BJ (cell line): ENCODE measurements at regions not wholly inside any gene's neighbourhood (a gene's known extent, or its start where the extent isn't known, plus 50 kb on each side); places are given as distances from the start of the nearest gene placed in this dataset.

Experiments
- CTCF ChIA-PET: fragments of 350-600 bp; formaldehyde crosslinking; extraction: SDS; loops from one replicate; lab custom pipeline; 2021; ENCODE audit warnings: antibody characterized with exemption, inconsistent platforms; lab: Yijun Ruan, JAX
- POLR2A ChIA-PET: fragments of 300-600 bp; sonication (Branson Sonifier 250); formaldehyde crosslinking; extraction: SDS; loops from one replicate; lab custom pipeline; 2021; ENCODE audit warnings: antibody characterized with exemption; lab: Charles Lee
- DNase-seq: peaks from one replicate; pipeline ENCODE4 v3.0.0-alpha.2; 2011; ENCODE audit warnings: low read depth
- H3K27me3 ChIP-seq: 2 replicates; pipeline ENCODE4 v1.6.0; 2011; ENCODE audit warnings: low read length; ENCODE audit not compliant: control insufficient read depth, insufficient read depth
- H3K36me3 ChIP-seq: 2 replicates; pipeline ENCODE4 v1.5.1; 2011; ENCODE audit warnings: low read length; ENCODE audit not compliant: control insufficient read depth, insufficient read depth
- H3K4me3 ChIP-seq: 2 replicates; pipeline ENCODE4 v1.5.1; 2011; ENCODE audit warnings: low read depth, mild to moderate bottlenecking, control low read depth, low read length
- CTCF ChIP-seq: IDR thresholded peaks from 2 replicates; pipeline ENCODE4 v1.5.1; 2011; ENCODE audit warnings: low read depth, mild to moderate bottlenecking, control low read depth, inconsistent platforms, low read length, moderate library complexity; ENCODE audit not compliant: insufficient read depth

GRCh38 chr5:125467222-125467621 is 720.8 kb upstream of the ZNF608 start:
- Histone ChIP-seq H3K4me3 (no peak overlapping the region), H3K27me3 (peaks cover 3% of the 10 kb centered on the region; the same call in 1 of the 2 replicates), H3K36me3 (no peaks in the 10 kb centered on the region)
- CTCF ChIA-PET: no interaction called here
- TF ChIP-seq CTCF: no peak
- no peak for DNase-seq
- POLR2A ChIA-PET: no interaction called here

- ChIA-PET CTCF (no interaction called here), POLR2A (no interaction called here)
- Histone ChIP-seq H3K27me3 (peaks cover 3% of the 10 kb centered on the region; the same call in 1 of the 2 replicates), H3K4me3 (no peak overlapping the region), H3K36me3 (no peaks in the 10 kb centered on the region)
- TF ChIP-seq CTCF: no peak
- DNase-seq: no peak
Measured at GRCh38 chr5:125470280-125470902, 724.0 kb upstream of the ZNF608 start.

- Histone ChIP-seq H3K4me3 (no peak overlapping the region), H3K27me3 (peaks cover 8% of the 10 kb centered on the region), H3K36me3 (no peaks in the 10 kb centered on the region)
- CTCF ChIA-PET: no interaction called here
- POLR2A ChIA-PET: no interaction called here
- no peak for DNase-seq
- no peak for TF ChIP-seq CTCF
Measured at GRCh38 chr5:125476901-125477585, 730.6 kb upstream of the ZNF608 start.

- ChIA-PET POLR2A (no interaction called here), CTCF (no interaction called here)
Measured at GRCh38 chr5:125477586-125477975, 731.1 kb upstream of the ZNF608 start.

More at GRCh38 chr5:125477586-125477975, 731.1 kb upstream of the ZNF608 start:
- H3K27me3 ChIP-seq: peaks cover 8% of the 10 kb centered on the region
- H3K36me3 ChIP-seq: no peaks in the 10 kb centered on the region
- no peak for DNase-seq
- no peak overlapping the region for H3K4me3 ChIP-seq
- no peak for TF ChIP-seq CTCF
